ENCODE measurements at regions not wholly inside any gene's neighbourhood (a gene's known extent, or its start where the extent isn't known, plus 50 kb on each side); places are given as distances from the start of the nearest gene placed in this dataset.

GRCh38 chr2:122542236-122542635 lies 786.8 kb downstream of the TSN start:
- TF ChIP-seq CTCF (IDR thresholded peaks at IDR 0.05; ENCODE audit: insufficient read depth, low read depth, low read length) (no peak), EZH2 (IDR thresholded peaks at IDR 0.05; ENCODE audit: insufficient read depth, low read length) (no peak)
